CD4-positive, alpha-beta T cell treated with Interleukin-2 at 100 ng/mL for 4 hours (primary cell): ENCODE measurements at regions not wholly inside any gene's neighbourhood (a gene's known extent, or its start where the extent isn't known, plus 50 kb on each side); places are given as distances from the start of the nearest gene placed in this dataset.

ENCODE experiments used
- DNase-seq: peaks from one replicate; pipeline ENCODE4 v3.0.0-alpha.2; 2020; ENCODE audit warnings: low spot score

- DNase-seq: no peak
Measured at GRCh38 chr10:8696746-8697145, 642.3 kb downstream of the GATA3 start.

- no peak for DNase-seq
Measured at GRCh38 chr10:8700689-8701088, 646.2 kb downstream of the GATA3 start.

GRCh38 chr10:8702181-8702580 lies 647.7 kb downstream of the GATA3 start:
- DNase-seq: no peak

- DNase-seq: no peak
Measured at GRCh38 chr10:8705415-8705814, 650.9 kb downstream of the GATA3 start.

- no peak for DNase-seq
Measured at GRCh38 chr10:8712656-8713055, 658.2 kb downstream of the GATA3 start.

GRCh38 chr10:8719971-8720370 lies 665.5 kb downstream of the GATA3 start:
- DNase-seq: no peak

- no peak for DNase-seq
Measured at GRCh38 chr10:8721650-8722049, 667.2 kb downstream of the GATA3 start.

GRCh38 chr10:8722835-8723234 lies 668.3 kb downstream of the GATA3 start:
- DNase-seq: no peak

- no peak for DNase-seq
Measured at GRCh38 chr10:8725343-8725742, 670.9 kb downstream of the GATA3 start.

GRCh38 chr10:8726084-8726778 lies 671.7 kb downstream of the GATA3 start:
- DNase-seq: no peak

GRCh38 chr10:8726779-8727084 lies 672.2 kb downstream of the GATA3 start:
- no peak for DNase-seq

GRCh38 chr10:8731121-8732095 lies 676.9 kb downstream of the GATA3 start:
- DNase-seq: no peak

GRCh38 chr10:8738987-8739386 lies 684.5 kb downstream of the GATA3 start:
- DNase-seq: no peak

GRCh38 chr10:8752146-8752843 lies 697.8 kb downstream of the GATA3 start:
- DNase-seq: no peak

- no peak for DNase-seq
Measured at GRCh38 chr10:8758029-8758428, 703.5 kb downstream of the GATA3 start.

- DNase-seq: no peak
Measured at GRCh38 chr10:8766899-8767298, 712.4 kb downstream of the GATA3 start.

GRCh38 chr10:8767591-8767990 lies 713.1 kb downstream of the GATA3 start:
- peak; percentile 12 for DNase-seq

- no peak for DNase-seq
Measured at GRCh38 chr10:8768341-8768740, 713.9 kb downstream of the GATA3 start.

GRCh38 chr10:8768852-8769251 lies 714.4 kb downstream of the GATA3 start:
- DNase-seq: no peak

GRCh38 chr10:8776926-8777622 lies 722.6 kb downstream of the GATA3 start:
- DNase-seq: peak; percentile 21

- DNase-seq: no peak
Measured at GRCh38 chr10:8778713-8779112, 724.2 kb downstream of the GATA3 start.

- no peak for DNase-seq
Measured at GRCh38 chr10:8787649-8788048, 733.2 kb downstream of the GATA3 start.
